Activated naive CD4-positive, alpha-beta T cell treated with Interleukin-2 at 50 U/mL for 16 hours (primary cell): ENCODE measurements at regions not wholly inside any gene's neighbourhood (a gene's known extent, or its start where the extent isn't known, plus 50 kb on each side); places are given as distances from the start of the nearest gene placed in this dataset.

Experiments
- DNase-seq: peaks from one replicate; pipeline ENCODE4 v3.0.0-alpha.2; 2020

GRCh38 chr21:27462726-27463125 is 495.8 kb upstream of the ADAMTS5 start:
- no peak for DNase-seq

- no peak for DNase-seq
These were observed 487.3 kb upstream of the ADAMTS5 start for GRCh38 chr21:27454234-27454633.

GRCh38 chr21:27451116-27451515 is 484.2 kb upstream of the ADAMTS5 start:
- no peak for DNase-seq

DNA sequence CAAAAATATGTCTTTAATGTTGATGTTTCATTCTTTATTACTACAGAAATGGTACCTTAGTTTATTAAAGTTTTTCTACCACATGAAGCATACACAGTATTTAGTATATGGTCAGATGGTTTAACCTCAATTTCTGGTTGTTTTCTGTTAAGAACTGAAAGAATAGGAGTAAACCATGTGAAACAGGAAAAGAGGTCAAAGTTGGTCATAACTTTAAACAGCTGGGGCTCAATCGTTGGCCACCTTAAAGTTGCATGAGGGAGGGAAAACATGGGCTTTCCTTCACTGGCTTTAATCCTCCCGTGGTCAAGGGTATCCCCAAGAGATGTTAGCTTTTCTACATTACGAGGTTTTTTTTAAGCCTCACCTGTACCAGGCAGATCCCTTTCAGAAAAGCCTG is 483.3 kb upstream of the ADAMTS5 start:
- no peak for DNase-seq

DNA sequence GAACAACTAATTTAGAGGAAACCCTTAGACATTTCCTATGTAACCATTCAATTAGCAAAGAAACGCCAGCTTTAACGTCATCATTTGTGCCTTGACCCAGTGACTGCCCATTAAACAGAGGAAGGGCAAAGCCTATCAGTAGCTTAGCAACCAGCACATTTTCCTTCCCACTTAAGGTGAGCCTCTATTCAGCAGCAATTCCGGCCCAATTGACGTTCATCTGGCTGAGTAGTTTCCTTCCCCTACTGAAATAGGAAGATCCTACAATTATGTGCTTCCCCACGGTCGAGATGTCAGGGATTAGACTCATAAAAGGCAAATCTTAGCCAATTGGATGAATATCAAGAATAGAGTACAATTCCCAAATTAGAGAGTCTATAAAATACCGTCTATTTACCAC is 482.1 kb upstream of the ADAMTS5 start:
- no peak for DNase-seq

- DNase-seq, result no peak
These were observed 481.0 kb upstream of the ADAMTS5 start for GRCh38 chr21:27447843-27448242.

GRCh38 chr21:27429710-27430341 is 462.9 kb upstream of the ADAMTS5 start:
- no peak for DNase-seq

- DNase-seq, result no peak
These were observed 459.3 kb upstream of the ADAMTS5 start for GRCh38 chr21:27426196-27426595.

DNA sequence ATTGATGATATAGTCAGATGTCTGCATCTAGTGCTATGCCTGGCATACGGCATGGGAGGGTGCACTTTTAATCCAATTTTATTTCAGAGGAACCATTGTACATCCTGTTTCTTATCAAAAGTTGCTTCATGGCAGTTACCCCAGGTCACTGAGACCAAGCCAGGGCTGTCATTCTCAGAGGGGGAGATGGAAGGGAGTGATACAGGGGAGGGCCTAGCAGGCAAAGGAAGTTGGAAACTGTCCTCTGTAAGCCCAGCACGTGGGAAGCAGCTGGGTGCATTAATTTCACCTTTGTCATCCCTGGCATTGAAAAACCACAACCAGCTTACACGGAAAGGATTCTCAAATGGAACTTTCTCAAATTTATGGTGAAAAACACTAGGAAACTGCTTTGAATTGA is 458.7 kb upstream of the ADAMTS5 start:
- no peak for DNase-seq

GRCh38 chr21:27425172-27425571 is 458.3 kb upstream of the ADAMTS5 start:
- no peak for DNase-seq

DNA sequence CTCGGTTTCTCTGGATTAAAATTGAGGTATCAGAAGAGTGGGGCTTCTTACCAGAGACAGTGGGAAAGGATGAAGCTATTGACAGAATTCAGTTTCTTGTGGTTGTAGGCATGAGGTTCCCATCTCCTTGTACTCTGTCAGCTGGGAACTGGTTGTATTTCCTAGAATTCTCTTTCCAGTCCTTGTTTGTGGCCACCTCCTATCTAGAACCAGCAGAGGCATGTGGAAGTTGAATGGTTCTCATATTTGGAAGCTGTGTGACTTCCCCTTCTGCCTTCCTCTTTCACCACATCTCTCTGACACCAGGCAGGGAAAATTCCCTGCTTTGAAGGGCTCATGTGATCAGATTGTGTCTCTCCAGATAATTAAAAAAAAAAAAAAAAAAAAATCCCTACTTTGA is 457.7 kb upstream of the ADAMTS5 start:
- DNase-seq, result no peak

DNA sequence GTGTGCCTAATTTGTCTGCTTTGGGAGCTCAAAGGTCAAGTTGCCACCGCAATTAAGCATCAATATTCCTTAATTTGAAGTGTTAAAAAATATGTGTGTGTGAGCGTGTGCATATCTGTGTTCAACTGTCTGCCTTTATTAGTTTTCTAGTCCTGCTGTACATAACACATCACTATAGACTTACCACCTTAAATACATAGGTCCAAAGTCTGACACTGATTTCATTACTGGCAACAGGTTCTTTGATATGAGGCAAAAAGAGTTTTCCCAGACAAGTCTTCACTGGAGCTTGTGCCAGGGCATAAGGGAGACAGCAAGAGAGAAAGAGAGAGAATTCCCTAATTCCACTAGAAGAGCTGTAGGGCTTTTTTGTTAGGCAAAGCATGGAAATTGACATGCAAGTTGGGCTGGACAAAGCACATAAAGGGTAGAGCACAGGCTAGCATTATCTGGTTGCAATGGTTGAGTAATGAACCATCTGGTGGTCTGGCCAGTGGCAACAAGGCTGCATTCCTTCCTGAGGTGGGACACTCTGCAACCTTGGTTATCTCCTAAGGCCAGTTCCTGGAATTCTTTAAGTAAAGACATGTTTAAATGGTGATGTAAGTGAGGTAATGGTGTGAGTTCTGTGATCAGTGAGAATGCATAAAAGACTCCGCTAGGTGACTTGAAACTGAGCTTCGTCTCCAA is 457.2 kb upstream of the ADAMTS5 start:
- no peak for DNase-seq

DNA sequence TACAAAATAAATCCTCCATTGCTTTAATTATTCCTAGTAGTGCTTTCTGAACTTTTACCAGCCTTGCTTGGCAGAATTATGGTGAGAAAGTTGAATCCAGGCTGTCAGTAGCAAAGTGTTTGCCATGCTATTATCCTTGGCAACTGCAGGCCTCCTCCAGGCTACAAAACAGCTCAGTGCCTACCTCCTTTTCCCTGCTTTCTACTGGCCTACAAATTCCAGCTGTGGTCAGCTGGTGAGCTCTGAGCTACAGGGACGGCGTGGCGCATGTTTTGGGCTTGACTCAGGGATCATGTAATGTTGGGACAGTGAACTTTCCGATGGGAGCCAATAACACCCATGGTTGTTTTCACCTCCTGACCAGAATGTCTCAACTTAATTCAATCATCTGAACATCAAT is 456.1 kb upstream of the ADAMTS5 start:
- DNase-seq, result no peak

- no peak for DNase-seq
These were observed 455.5 kb upstream of the ADAMTS5 start for GRCh38 chr21:27422435-27422834.

DNA sequence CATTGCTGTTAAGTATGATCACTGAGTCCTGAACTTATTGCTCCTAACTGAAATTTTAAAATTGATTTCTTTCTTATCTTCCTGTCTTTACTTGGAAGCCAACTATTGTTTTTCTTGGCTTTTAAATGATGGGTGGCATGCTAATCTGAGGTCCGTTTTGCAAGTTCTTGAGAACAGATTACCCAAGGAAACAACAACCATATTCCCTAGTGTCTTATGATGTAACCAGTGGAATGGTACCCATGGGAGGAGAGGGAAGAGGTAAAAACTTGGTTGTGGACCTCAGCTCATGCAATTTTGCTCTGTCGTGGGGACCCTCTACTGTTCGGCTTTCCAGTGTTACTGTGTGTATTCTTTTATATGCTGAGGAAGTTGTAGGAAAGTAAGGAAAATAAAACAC is 454.8 kb upstream of the ADAMTS5 start:
- DNase-seq, result no peak

DNA sequence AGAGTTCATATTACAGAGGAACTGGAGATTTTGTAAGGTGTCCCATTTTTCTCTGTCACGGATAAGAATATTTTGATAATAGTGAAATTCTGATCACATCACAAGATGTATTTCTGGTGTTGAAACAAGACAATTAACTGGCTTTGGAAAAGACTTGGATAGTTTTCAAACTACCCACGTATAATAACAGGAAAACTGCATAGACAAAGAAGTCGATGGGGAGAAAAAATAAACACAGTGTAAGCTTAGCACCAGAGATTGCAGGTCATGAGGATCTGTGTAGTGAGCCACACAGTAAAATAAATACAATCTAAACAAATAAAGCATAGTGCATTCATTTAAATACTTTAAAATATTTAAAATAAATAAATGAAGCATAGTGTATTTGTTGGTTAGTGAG is 452.3 kb upstream of the ADAMTS5 start:
- no peak for DNase-seq

DNA sequence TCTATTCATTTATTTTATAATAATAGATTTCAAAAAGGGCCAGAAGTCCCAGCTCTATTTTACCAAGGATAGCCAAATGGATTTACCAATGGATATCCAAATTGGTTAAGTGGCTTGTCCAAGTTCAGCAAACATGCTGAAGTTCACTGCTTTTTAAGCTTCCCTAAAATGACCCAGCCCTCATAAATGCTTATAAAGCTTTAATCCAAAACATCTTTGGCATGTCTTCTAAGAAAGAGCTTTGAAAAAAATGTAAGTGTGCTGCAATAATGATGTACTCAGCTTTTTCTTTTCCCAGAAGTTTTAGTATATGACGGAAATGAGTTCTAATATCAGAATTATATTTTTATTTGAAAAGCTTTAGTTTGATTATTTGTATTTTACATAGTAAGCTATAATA is 451.5 kb upstream of the ADAMTS5 start:
- no peak for DNase-seq

GRCh38 chr21:27412530-27412929 is 445.6 kb upstream of the ADAMTS5 start:
- no peak for DNase-seq

GRCh38 chr21:27408826-27409225 is 441.9 kb upstream of the ADAMTS5 start:
- DNase-seq, result no peak

DNA sequence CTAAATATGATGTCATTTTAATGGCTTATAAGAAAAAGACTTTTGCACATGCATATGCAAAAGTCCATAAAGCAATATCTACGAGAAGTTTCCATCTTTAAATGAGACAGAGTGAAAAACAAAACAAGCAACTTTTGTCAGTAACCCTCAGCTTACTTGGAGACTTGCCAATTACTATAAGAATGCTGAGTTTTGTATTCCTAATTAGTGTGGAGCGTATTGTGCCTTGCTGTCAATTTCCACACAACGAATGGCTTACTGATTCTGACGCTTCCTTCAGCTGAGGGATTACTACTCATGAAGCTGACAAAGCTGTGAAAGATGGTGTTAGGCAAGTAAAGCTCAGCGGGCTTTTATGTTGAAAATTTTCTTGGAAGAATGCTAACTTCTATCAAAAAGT is 440.4 kb upstream of the ADAMTS5 start:
- DNase-seq, result no peak

GRCh38 chr21:27406300-27407009 is 439.6 kb upstream of the ADAMTS5 start:
- no peak for DNase-seq

- DNase-seq, result no peak
These were observed 436.1 kb upstream of the ADAMTS5 start for GRCh38 chr21:27403011-27403410.

- DNase-seq, result no peak
These were observed 433.2 kb upstream of the ADAMTS5 start for GRCh38 chr21:27400045-27400444.

- DNase-seq, result no peak
These were observed 430.7 kb upstream of the ADAMTS5 start for GRCh38 chr21:27397578-27397977.
